GM21529 (cell line): ENCODE measurements at regions not wholly inside any gene's neighbourhood (a gene's known extent, or its start where the extent isn't known, plus 50 kb on each side); places are given as distances from the start of the nearest gene placed in this dataset.
"Not testable (repeated sequence)": the region's sequence is repeated elsewhere in the genome, so short reads cannot be mapped to it uniquely, and the experiment has no call there.

ENCODE experiments used
- ATAC-seq: cut with Tn5 transposase; IDR thresholded peaks from one replicate; pipeline ENCODE4 v1.9.1; 2021; ENCODE audit not compliant: unreplicated experiment

DNA sequence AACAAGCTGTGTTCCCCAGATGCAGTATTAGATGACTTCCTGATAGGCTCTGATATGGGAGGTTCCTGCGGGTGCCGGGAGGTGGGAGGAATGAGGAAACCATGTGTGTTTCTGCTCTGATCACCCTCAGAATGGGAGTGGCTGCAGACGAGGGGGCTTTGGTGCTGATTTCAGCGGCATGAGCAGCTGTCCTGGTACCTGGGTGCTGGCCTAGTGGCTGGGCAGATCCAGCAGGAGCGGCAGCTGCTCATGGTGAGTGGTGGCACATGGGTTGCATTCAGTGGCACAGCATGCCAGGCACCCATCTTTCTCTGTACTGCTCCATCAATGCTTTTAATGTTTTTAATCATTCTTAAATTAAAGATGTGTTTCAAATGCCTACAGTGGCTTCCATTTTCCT, 177.2 kb upstream of the NETO1 start:
- ATAC-seq = no peak

DNA sequence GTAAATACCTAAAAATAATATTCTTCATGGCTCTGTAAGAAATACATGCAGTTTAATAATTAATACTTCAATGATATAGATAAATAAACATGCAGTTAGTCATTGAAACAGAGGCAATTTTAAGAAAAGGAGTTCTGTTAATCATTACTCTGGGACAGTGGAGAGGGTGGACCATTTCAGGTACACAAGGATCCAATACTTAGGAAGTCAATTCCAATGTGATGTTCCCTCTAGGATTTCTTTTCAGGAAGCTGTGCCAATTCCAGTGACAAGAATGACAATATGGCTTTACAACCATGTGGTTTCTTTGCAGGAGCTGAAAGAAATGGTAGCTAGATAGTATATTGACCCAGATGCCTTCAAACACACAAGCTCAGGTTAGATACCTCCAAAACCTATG, 175.8 kb upstream of the NETO1 start:
- no peak for ATAC-seq

DNA sequence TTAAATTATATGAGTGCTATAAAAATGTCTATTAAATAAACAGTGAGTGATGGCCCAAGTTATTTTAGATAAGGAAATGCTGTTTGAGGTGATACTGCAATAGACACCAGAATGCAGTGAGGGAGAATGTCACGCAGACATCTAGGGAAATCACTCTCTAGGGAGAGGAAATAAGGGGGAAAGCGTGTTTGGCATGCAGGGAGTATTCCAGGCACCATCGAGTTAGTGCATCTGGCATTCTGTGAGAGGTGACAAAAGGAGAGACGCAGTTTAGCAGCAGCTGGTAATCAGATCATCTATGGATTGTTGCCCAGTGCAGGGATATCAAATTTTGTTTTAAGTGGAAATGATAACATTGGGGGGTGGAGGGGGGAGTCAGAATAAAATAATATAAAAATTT, 175.4 kb upstream of the NETO1 start:
- ATAC-seq = no peak

DNA sequence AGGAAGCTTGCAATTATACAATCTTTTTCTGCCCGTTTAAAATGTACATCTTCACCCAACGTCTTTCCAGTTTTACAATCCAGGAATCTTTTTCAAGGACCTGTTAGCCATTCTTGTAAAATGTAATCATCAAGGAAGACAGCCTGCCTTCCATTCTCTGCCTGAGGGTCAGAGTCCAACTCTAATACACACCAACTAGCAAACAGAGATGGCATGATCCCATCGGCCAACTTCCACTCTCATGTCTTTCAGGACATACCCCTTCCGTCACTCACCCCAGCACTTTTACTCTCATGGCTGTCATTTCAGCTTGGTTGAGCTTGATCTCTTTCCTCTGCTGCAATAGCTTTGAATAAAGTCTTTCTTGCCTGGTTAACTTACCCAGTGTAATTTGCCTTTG, 172.5 kb upstream of the NETO1 start:
- no peak for ATAC-seq

GRCh38 chr18:73038336-73038735, 170.5 kb upstream of the NETO1 start:
- ATAC-seq = no peak

GRCh38 chr18:73023975-73024374, 156.2 kb upstream of the NETO1 start:
- ATAC-seq = no peak

- no peak for ATAC-seq
These were observed 141.9 kb upstream of the NETO1 start for GRCh38 chr18:73009691-73010090.

GRCh38 chr18:73007915-73008308, 140.1 kb upstream of the NETO1 start:
- no peak for ATAC-seq

- ATAC-seq = no peak
These were observed 139.6 kb upstream of the NETO1 start for GRCh38 chr18:73007195-73007914.

- no peak for ATAC-seq
These were observed 138.5 kb upstream of the NETO1 start for GRCh38 chr18:73006331-73006730.

GRCh38 chr18:73004260-73004659, 136.5 kb upstream of the NETO1 start:
- no peak for ATAC-seq

DNA sequence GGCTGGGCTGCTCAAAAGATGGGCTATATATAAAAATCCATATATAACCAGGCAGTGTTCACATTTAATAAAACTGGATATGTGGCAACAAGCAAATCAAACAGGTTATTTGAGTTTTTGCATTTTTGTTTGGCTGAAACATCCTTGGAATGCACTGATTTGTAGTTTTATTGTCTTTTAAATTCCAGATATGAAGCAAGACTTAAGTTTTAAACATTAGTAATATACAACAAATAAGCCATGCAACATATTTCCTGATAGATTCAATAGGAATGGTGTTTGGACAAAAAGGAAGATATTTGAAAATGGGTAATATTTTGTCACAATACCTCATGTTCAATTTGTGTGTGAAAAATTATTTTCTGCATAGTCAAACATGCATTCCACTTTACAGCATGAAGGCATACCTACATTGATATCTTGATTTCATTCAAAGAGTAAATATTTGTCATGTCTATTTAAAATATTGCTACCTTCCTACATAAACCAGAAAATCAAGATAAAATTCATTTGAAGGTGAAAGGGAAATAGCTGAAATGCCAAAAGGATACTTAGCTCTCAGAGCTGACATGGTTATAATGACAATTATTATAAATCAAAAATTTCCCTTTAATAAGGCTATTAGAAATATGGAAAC, 132.3 kb upstream of the NETO1 start:
- no peak for ATAC-seq

- no peak for ATAC-seq
These were observed 127.8 kb upstream of the NETO1 start for GRCh38 chr18:72995558-72995957.

- no peak for ATAC-seq
These were observed 125.5 kb upstream of the NETO1 start for GRCh38 chr18:72993250-72993649.

- no peak for ATAC-seq
These were observed 123.6 kb upstream of the NETO1 start for GRCh38 chr18:72991379-72991778.

DNA sequence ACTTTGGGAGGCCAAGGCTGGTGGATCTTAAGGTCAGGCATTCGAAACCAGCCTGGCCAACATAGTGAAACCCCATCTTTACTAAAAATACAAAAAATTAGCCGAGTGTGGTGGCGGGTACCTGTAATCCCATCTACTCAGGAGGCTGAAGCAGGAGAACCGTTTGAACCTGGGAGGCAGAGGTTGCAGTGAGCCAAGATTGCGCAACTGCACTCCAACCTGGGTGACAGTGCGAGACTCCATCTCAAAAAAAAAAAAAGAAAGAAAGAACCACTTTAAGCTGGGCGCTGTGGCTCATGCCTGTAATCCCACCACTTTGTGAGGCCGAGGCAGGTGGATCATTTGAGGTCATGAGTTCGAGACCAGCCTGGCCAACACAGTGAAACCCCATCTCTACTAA, 119.8 kb upstream of the NETO1 start:
- ATAC-seq = not testable (repeated sequence)

- ATAC-seq = no peak
These were observed 118.3 kb upstream of the NETO1 start for GRCh38 chr18:72986103-72986502.

DNA sequence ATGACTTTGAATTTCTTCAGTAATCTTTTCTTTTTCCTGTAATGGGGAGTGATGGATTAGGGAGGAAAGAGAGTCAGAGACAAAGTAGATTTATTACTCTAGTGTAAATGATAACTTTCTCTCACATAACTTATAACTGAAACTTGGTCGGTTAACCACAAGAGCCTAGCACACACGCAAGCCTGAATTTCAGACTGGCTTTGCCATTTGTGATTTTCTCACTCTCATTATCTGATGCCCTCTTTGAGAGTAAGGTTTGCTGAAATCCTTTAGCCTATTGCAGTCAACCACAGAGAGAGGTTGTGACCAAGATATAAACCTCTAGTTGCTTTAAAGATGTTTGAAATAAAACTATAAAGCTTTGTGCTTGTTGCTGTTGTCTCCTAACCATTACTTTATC, 117.9 kb upstream of the NETO1 start:
- ATAC-seq = no peak

GRCh38 chr18:72984290-72984689, 116.5 kb upstream of the NETO1 start:
- ATAC-seq = no peak

- no peak for ATAC-seq
These were observed 106.1 kb upstream of the NETO1 start for GRCh38 chr18:72973841-72974240.

GRCh38 chr18:72965616-72966015, 97.8 kb upstream of the NETO1 start:
- no peak for ATAC-seq

GRCh38 chr18:72958195-72958594, 90.4 kb upstream of the NETO1 start:
- ATAC-seq = not testable (repeated sequence)

- no peak for ATAC-seq
These were observed 80.7 kb upstream of the NETO1 start for GRCh38 chr18:72948439-72948838.
